Keratinocyte (primary cell): ENCODE measurements at regions not wholly inside any gene's neighbourhood (a gene's known extent, or its start where the extent isn't known, plus 50 kb on each side); places are given as distances from the start of the nearest gene placed in this dataset.

Experiments used
- DNase-seq: peaks from one replicate; pipeline ENCODE4 v3.0.0-alpha.2; 2011; ENCODE audit warnings: low read depth, missing footprints, low spot score
- FAIRE-seq: peaks from 2 replicates; lab custom pipeline; 2011; peaks lifted over from hg19 to GRCh38; lab: Jason Lieb, UNC
- H2AFZ ChIP-seq: 2 replicates; pipeline ENCODE4 v1.6.0; 2012; ENCODE audit warnings: low read length, control low read depth, inconsistent platforms; ENCODE audit not compliant: control insufficient read depth
- H3K27ac ChIP-seq: 2 replicates; pipeline ENCODE4 v1.5.1; 2011; ENCODE audit warnings: low read length; ENCODE audit not compliant: control insufficient read depth, insufficient read depth
- H3K27me3 ChIP-seq: 3 replicates; pipeline ENCODE4 v1.6.0; 2011; ENCODE audit warnings: low read length; ENCODE audit not compliant: control insufficient read depth, insufficient read depth; ENCODE audit errors: extremely low read depth
- H3K36me3 ChIP-seq, 2 experiments: 2 replicates in 1 of 2; 3 replicates in 1 of 2; pipeline ENCODE4 v1.5.1; 2011; ENCODE audit warnings: low read length in 2 of 2, mild to moderate bottlenecking in 1 of 2; ENCODE audit not compliant: control insufficient read depth in 2 of 2, insufficient read depth in 2 of 2; ENCODE audit errors: extremely low read depth in 1 of 2
- H3K4me1 ChIP-seq: 3 replicates; pipeline ENCODE4 v1.5.1; 2011; ENCODE audit warnings: low read length; ENCODE audit not compliant: control insufficient read depth, insufficient read depth; ENCODE audit errors: extremely low read depth
- H3K4me2 ChIP-seq: 3 replicates; pipeline ENCODE4 v1.6.0; 2011; ENCODE audit warnings: low read depth, low read length; ENCODE audit not compliant: control insufficient read depth, insufficient read depth; ENCODE audit errors: extremely low read depth
- H3K4me3 ChIP-seq, 3 experiments: fragments of 200-600 bp in 1 of 3; sonication (generic) in 1 of 3; 2 replicates in 2 of 3; 3 replicates in 1 of 3; pipeline ENCODE4 v1.5.1; 2011 to 2016; ENCODE audit warnings: low read length in 3 of 3, mild to moderate bottlenecking in 3 of 3, control low read depth in 2 of 3, inconsistent platforms in 1 of 3, low read depth in 1 of 3, mixed read lengths in 1 of 3, mixed run types in 1 of 3, moderate library complexity in 1 of 3; ENCODE audit not compliant: control insufficient read depth in 2 of 3, insufficient read depth in 2 of 3; ENCODE audit errors: extremely low read depth in 1 of 3
- H3K79me2 ChIP-seq: 2 replicates; pipeline ENCODE4 v1.6.0; 2012; ENCODE audit warnings: low read length; ENCODE audit not compliant: control insufficient read depth, insufficient read depth
- H3K9ac ChIP-seq: 3 replicates; pipeline ENCODE4 v1.6.0; 2011; ENCODE audit warnings: low read length; ENCODE audit not compliant: control insufficient read depth, insufficient read depth; ENCODE audit errors: extremely low read depth
- H3K9me1 ChIP-seq: 3 replicates; pipeline ENCODE4 v1.6.0; 2011; ENCODE audit warnings: low read length; ENCODE audit not compliant: control insufficient read depth, insufficient read depth; ENCODE audit errors: extremely low read depth
- H3K9me3 ChIP-seq: 2 replicates; pipeline ENCODE4 v1.5.1; 2012; ENCODE audit warnings: low read depth, low read length; ENCODE audit not compliant: control insufficient read depth
- H4K20me1 ChIP-seq: 3 replicates; pipeline ENCODE4 v1.6.0; 2011; ENCODE audit warnings: low read length; ENCODE audit not compliant: control insufficient read depth, insufficient read depth; ENCODE audit errors: extremely low read depth
- CTCF ChIP-seq, 3 experiments: IDR thresholded peaks in 1 of 3; conservative IDR thresholded peaks in 1 of 3; optimal IDR thresholded peaks in 1 of 3; 2 replicates in 2 of 3; 3 replicates in 1 of 3; pipeline versions ENCODE3 to v1.5.1; 2011; ENCODE audit warnings: low read length in 3 of 3, mild to moderate bottlenecking in 3 of 3, moderate library complexity in 2 of 3, control low read depth in 1 of 3, inconsistent platforms in 1 of 3; ENCODE audit not compliant: insufficient read depth in 2 of 3; ENCODE audit errors: extremely low read depth in 1 of 3
- EZH2 ChIP-seq: IDR thresholded peaks from one replicate; pipeline ENCODE4 v1.6.1; 2012; ENCODE audit warnings: inconsistent platforms, mild to moderate bottlenecking, low read length, moderate library complexity
- dilution Hi-C: fragments of 300-500 bp; cut with MboI; formaldehyde crosslinking; loops from one replicate; pipeline ENCODE4 v1.7.0; 2020; ENCODE audit warnings: low sequenced_read_pairs; ENCODE audit not compliant: extremely low pct_ligation_motif_present

DNA sequence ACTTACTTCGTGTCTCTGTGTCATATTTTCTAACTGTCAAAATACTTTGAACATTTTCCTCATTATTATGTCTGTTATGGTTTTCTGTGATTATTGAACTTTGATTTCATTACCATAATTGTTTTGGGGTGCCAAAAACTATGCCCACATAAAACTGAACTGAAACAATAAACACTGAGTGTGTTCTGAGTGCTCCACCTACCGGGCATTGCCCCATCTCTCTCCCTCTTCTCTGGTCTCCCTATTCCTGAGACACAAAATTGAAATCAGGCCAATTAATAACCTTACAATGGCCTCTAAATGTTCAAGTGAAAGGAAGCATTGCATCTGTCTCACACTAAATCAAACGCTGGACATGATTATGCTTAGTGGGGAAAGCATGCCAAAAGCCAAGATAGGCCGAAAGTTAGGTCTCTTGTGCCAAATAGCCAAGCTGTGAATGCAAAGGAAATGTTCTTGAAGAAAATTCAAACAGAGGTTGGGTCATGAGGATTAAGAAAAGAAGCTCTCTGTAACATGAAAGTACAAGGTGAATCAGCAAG lies 972.3 kb downstream of the PCDH7 start:
- dilution Hi-C loops, result no loop called here
- Histone ChIP-seq H3K79me2 (no peaks in the 10 kb centered on the region), H3K9me3 (no peaks in the 10 kb centered on the region), H3K4me3 (no peak overlapping the region), H3K27me3 (no peaks in the 10 kb centered on the region), H3K36me3 (no peaks in the 10 kb centered on the region), H3K4me1 (no peaks in the 10 kb centered on the region), H3K4me2 (no peak overlapping the region), H4K20me1 (no peaks in the 10 kb centered on the region), H3K9me1 (no peaks in the 10 kb centered on the region), H3K27ac (no peak overlapping the region), H2AFZ (no peak overlapping the region), H3K9ac (no peak overlapping the region)
- FAIRE-seq (no peak), DNase-seq (no peak)
- TF ChIP-seq CTCF (optimal IDR thresholded peaks at IDR 0.05 in 1 of 3, IDR thresholded peaks at IDR 0.05 in 1 of 3, conservative IDR thresholded peaks at IDR 0.05 in 1 of 3; ENCODE audit: extremely low read depth in 1 of 3, insufficient read depth in 2 of 3, low read length in 3 of 3) (peak in 2 of 3 experiments; percentile 4 to 28), EZH2 (no peak)

DNA sequence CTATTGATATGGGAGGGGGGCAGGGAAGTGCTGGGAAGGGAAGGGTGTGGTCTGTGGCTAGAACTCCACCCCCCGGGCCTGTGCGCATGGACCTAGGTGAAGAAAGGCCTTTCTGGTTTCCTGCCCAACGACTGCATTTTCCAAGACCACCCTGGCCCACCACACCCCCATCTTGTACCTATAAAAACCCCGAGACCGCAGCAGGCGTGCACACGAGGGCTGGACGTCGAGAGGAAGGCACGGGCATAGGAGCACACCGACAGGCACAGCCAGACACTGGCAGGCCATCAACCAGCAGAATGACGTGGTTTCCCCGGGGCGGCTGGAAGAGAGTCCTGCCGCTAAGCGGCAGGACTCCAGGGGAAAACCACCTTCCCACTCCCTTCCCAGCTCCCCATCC lies 981.1 kb downstream of the PCDH7 start:
- Histone ChIP-seq H3K9me1 (no peaks in the 10 kb centered on the region), H2AFZ (no peak overlapping the region), H3K79me2 (no peaks in the 10 kb centered on the region), H3K9ac (no peak overlapping the region), H3K9me3 (no peaks in the 10 kb centered on the region), H3K4me1 (no peaks in the 10 kb centered on the region), H4K20me1 (no peaks in the 10 kb centered on the region), H3K4me2 (no peak overlapping the region), H3K36me3 (no peaks in the 10 kb centered on the region), H3K27me3 (no peaks in the 10 kb centered on the region), H3K27ac (no peak overlapping the region), H3K4me3 (no peak overlapping the region)
- DNase-seq (no peak), FAIRE-seq (no peak)
- TF ChIP-seq EZH2 (no peak), CTCF (optimal IDR thresholded peaks at IDR 0.05 in 1 of 3, IDR thresholded peaks at IDR 0.05 in 1 of 3, conservative IDR thresholded peaks at IDR 0.05 in 1 of 3; ENCODE audit: extremely low read depth in 1 of 3, insufficient read depth in 2 of 3, low read length in 3 of 3) (no peak)
- dilution Hi-C loops, result no loop called here
